Mucosa of descending colon (tissue), 3 donors: ENCODE measurements at regions not wholly inside any gene's neighbourhood (a gene's known extent, or its start where the extent isn't known, plus 50 kb on each side); places are given as distances from the start of the nearest gene placed in this dataset.

Experiments used
- ATAC-seq: fragments of 200-7000 bp; cut with Tn5 transposase; one replicate; pipeline ENCODE4 v1.9.1; 2020; ENCODE audit warnings: mild to moderate bottlenecking, moderate library complexity
- DNase-seq, 3 donors: peaks; one replicate each; pipeline ENCODE4 v3.0.0-alpha.2; 2020
- H3K36me3 ChIP-seq: fragments of 200-600 bp; one replicate; pipeline ENCODE4 v1.8.0; 2021; ENCODE audit warnings: low read depth, mild to moderate bottlenecking
- H3K4me1 ChIP-seq: fragments of 200-600 bp; one replicate; pipeline ENCODE4 v1.8.0; 2021; ENCODE audit warnings: low read depth, mild to moderate bottlenecking
- H3K4me3 ChIP-seq: fragments of 200-600 bp; one replicate; pipeline ENCODE4 v1.8.0; 2021; ENCODE audit warnings: mild to moderate bottlenecking
- H3K9me3 ChIP-seq: fragments of 200-600 bp; one replicate; pipeline ENCODE4 v1.8.0; 2021; ENCODE audit warnings: mild to moderate bottlenecking
- intact Hi-C, 2 donors: fragments of 100-400 bp; cut with DNase I in 1 of 2; cut with micrococcal nuclease in 1 of 2; formaldehyde crosslinking; loops; one replicate each; pipeline versions ENCODE4 v1.11.0 to v1.11.1; 2022; cut with DNase I, micrococcal nuclease
- TF ChIP-seq, protein P1 (sequence below): fragments of 200-600 bp; IDR thresholded peaks from one replicate; pipeline ENCODE4 v1.8.0; 2022; ENCODE audit warnings: antibody characterized with exemption, mild to moderate bottlenecking
- donor health status: DM: no; HTN: no; CAD: no; lungs with moderate emphysema.
- donor health status: DM: no; HTN: no; CAD: no.
- donor health status: DM: no; HTN: yes; CAD: no.

DNA sequence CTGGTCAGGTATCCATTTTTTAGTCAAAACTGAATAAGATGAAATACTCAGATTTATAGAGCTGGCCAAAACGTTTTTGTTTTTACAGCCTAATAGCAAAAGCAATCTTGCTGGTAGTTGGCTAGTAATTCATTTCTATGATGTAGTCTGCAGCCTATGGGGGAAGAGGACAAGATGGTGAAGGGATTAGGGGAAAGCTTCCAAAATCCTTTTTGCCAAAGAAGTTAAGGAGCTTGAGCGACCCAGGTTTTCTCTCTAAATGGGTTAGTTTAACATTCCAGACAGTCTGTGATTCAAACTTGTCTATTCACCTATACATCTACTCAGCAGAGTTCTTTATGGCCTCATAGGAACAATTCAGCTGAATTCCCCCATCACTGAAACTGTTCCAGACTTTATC, 89.8 kb upstream of the SPRY1 start:
- Histone ChIP-seq H3K9me3 (no peaks in the 10 kb centered on the region), H3K4me1 (no peaks in the 10 kb centered on the region), H3K4me3 (no peak overlapping the region), H3K36me3 (no peaks in the 10 kb centered on the region)
- ATAC-seq (no peak), DNase-seq (no peak)
- TF ChIP-seq, protein P1, sequence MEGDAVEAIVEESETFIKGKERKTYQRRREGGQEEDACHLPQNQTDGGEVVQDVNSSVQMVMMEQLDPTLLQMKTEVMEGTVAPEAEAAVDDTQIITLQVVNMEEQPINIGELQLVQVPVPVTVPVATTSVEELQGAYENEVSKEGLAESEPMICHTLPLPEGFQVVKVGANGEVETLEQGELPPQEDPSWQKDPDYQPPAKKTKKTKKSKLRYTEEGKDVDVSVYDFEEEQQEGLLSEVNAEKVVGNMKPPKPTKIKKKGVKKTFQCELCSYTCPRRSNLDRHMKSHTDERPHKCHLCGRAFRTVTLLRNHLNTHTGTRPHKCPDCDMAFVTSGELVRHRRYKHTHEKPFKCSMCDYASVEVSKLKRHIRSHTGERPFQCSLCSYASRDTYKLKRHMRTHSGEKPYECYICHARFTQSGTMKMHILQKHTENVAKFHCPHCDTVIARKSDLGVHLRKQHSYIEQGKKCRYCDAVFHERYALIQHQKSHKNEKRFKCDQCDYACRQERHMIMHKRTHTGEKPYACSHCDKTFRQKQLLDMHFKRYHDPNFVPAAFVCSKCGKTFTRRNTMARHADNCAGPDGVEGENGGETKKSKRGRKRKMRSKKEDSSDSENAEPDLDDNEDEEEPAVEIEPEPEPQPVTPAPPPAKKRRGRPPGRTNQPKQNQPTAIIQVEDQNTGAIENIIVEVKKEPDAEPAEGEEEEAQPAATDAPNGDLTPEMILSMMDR: no peak
- intact Hi-C loops: no loop called here

DNA sequence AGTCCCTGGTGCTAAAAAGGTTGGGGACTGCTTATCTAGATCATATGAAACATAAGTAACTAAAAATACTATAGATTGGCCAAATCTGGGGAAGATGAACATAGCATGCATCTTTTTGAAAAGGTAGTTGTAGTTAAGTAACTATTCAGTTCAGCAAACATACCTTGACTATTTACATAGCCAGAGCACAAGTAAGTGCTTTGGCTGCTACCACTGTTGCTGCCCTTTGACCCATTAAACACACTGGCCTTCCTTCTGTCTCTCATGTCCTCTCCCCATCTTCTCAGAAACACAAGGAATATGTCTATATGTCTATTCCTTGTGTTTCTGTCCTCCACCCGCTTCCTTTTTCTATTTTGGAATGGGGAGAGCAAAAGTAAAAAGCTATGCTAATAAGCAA, 87.9 kb upstream of the SPRY1 start:
- DNase-seq (no peak), ATAC-seq (no peak)
- intact Hi-C loops: no loop called here
- Histone ChIP-seq H3K4me3 (no peak overlapping the region), H3K36me3 (no peaks in the 10 kb centered on the region), H3K4me1 (no peaks in the 10 kb centered on the region), H3K9me3 (no peaks in the 10 kb centered on the region)
- TF ChIP-seq, protein P1: no peak

DNA sequence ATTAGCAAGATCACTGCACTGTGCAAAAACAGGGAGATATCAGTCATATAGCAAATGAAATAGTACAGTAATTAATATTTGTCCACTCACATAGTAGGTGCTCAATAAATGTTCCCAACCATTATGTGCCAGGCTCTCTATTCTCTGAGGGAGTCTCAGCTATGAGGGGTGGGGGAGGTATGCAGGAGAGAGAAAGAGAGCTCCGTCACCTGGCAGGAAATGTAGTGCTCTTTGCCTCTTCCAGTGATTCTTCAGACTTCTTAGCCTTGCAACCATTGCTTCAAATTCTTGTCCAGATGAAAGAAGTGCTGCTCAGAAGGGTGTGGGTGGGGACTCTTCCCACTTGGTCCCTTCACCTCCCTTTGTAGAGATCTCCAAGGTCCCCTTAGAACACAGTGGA, 84.5 kb upstream of the SPRY1 start:
- Histone ChIP-seq H3K4me3 (no peak overlapping the region), H3K9me3 (no peaks in the 10 kb centered on the region), H3K36me3 (no peaks in the 10 kb centered on the region), H3K4me1 (no peaks in the 10 kb centered on the region)
- TF ChIP-seq, protein P1: no peak
- intact Hi-C loops: no loop called here
- ATAC-seq (no peak), DNase-seq (no peak)

DNA sequence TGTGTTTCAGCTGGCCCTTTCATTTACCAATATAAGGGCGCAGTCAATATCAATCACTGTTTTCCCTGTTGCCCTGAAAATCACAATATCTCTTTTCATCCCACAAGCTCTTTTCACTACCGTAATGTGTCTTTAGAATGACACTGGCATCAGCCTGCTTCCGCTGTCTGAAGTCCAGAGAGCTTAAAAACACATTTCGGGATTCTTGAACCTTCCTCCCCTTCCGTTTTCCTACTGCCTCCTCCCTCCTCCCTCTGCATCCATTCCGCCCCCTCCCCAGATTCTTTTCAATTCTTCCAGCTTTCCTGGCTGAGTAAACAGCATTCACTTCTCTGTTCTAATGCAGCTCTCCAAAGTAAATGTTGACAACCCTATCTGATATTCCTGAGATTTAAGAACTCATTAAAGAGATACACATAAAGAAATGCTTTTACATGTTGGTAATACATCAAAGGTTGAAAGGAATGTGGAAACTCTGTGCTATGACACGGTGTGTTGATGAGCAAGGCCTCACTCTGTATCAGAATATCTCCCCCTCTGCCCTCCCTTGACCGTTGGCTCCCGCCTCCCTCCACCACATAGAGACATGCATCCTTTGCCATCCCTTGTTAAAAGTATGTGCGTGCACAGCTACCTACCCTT, 83.5 kb upstream of the SPRY1 start:
- ATAC-seq (no peak), DNase-seq (no peak)
- TF ChIP-seq, protein P1: no peak
- no peaks in the 10 kb centered on the region for H3K9me3 ChIP-seq
- no peaks in the 10 kb centered on the region for H3K4me1 ChIP-seq
- no peaks in the 10 kb centered on the region for H3K36me3 ChIP-seq
- intact Hi-C loops: no loop called here
- no peak overlapping the region for H3K4me3 ChIP-seq

DNA sequence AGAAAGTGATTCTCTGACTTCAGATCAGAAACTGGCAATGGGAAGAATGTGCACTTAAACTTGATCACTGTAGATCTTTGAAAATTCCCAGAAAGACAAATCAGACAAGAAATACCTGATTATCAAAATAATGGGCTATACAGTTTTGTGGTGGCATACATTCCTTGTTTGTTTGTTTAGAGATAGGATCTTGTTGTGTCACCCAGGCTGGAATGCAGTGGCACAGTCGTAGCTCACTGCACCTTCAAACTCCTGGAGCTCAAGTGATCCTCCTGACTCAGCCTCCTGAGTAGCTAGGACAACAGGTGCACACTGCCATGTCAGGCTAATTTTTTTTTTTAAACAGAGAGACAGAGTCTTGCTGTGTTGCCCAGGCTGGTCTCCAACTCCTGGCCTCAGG, 81.0 kb upstream of the SPRY1 start:
- no peak for DNase-seq
- H3K4me1 ChIP-seq: no peaks in the 10 kb centered on the region
- ATAC-seq: no peak
- no peaks in the 10 kb centered on the region for H3K9me3 ChIP-seq
- H3K4me3 ChIP-seq: no peak overlapping the region
- intact Hi-C loops: no loop called here
- TF ChIP-seq, protein P1: no peak
- no peaks in the 10 kb centered on the region for H3K36me3 ChIP-seq

DNA sequence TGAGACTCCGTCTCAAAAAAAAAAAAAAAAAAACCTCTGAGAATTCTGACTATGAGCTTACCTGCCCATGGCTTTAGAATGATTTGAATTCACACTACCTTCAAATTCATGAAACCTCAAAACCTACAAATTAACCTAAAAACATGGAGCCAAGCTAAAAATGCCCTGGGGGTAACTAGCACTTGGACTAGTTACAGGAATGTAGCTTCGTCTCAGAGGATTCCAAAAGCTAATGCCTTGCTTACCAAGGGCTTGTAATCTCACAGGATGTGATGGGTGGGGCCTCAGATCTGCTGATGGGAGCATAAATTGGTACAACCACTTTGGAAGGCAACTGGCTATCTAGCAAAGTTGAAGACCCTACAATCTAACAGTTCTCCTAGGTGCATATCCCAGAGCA, 79.4 kb upstream of the SPRY1 start:
- H3K36me3 ChIP-seq: no peaks in the 10 kb centered on the region
- intact Hi-C loops: no loop called here
- no peak overlapping the region for H3K4me3 ChIP-seq
- DNase-seq (no peak), ATAC-seq (no peak)
- TF ChIP-seq, protein P1: no peak
- H3K9me3 ChIP-seq: peaks cover 2% of the 10 kb centered on the region
- no peaks in the 10 kb centered on the region for H3K4me1 ChIP-seq
